ENCODE measurements at regions not wholly inside any gene's neighbourhood (a gene's known extent, or its start where the extent isn't known, plus 50 kb on each side); places are given as distances from the start of the nearest gene placed in this dataset.

- TF ChIP-seq CTCF (IDR thresholded peaks at IDR 0.05) = no peak
- TF ChIP-seq POLR2A (IDR thresholded peaks at IDR 0.05) = no peak
Measured at GRCh38 chr13:64798422-64798821, 2431.7 kb downstream of the PCDH9 start.
